RWPE2 (cell line): ENCODE measurements at regions not wholly inside any gene's neighbourhood (a gene's known extent, or its start where the extent isn't known, plus 50 kb on each side); places are given as distances from the start of the nearest gene placed in this dataset.
A peak's percentile ranks its signal among the peaks of the same experiment; 100 is the strongest.

ENCODE experiments used
- ATAC-seq: fragments of 200-7000 bp; cut with Tn5 transposase; 3 replicates; pipeline ENCODE4 v1.9.1; 2021; ENCODE audit warnings: low read depth
- DNase-seq: peaks from one replicate; pipeline ENCODE4 v3.0.0-alpha.2; 2020; ENCODE audit warnings: low spot score
- H3K27ac ChIP-seq: fragments of 450-650 bp; 2 replicates; pipeline ENCODE4 v1.5.1; 2017; ENCODE audit warnings: mild to moderate bottlenecking; ENCODE audit not compliant: poor library complexity, severe bottlenecking
- H3K27me3 ChIP-seq: fragments of 250-450 bp; sonication (Bioruptor Pico); 2 replicates; pipeline ENCODE4 v1.5.1; 2021; ENCODE audit warnings: mild to moderate bottlenecking, moderate library complexity; ENCODE audit not compliant: insufficient read depth, poor library complexity, severe bottlenecking
- H3K36me3 ChIP-seq: fragments of 250-450 bp; sonication (Bioruptor Pico); 2 replicates; pipeline ENCODE4 v1.5.1; 2020; ENCODE audit warnings: low read depth, mild to moderate bottlenecking, moderate library complexity
- H3K4me1 ChIP-seq: fragments of 250-450 bp; sonication (Bioruptor Pico); 2 replicates; pipeline ENCODE4 v1.5.1; 2021; ENCODE audit warnings: mild to moderate bottlenecking, moderate library complexity; ENCODE audit not compliant: insufficient read depth, poor library complexity, severe bottlenecking
- H3K4me3 ChIP-seq: fragments of 250-450 bp; sonication (Bioruptor Pico); 2 replicates; pipeline ENCODE4 v1.5.1; 2021; ENCODE audit warnings: mild to moderate bottlenecking, moderate library complexity; ENCODE audit not compliant: severe bottlenecking
- H3K9me3 ChIP-seq: fragments of 250-450 bp; sonication (Bioruptor Pico); 2 replicates; pipeline ENCODE4 v1.5.1; 2021; ENCODE audit warnings: mild to moderate bottlenecking, moderate library complexity; ENCODE audit not compliant: severe bottlenecking
- CTCF ChIP-seq: fragments of 450-650 bp; IDR thresholded peaks from one replicate; pipeline ENCODE4 v1.5.1; 2017; ENCODE audit warnings: mild to moderate bottlenecking, moderate library complexity; ENCODE audit not compliant: poor library complexity, severe bottlenecking

GRCh38 chrX:63934160-63934559 lies 149.1 kb upstream of the ARHGEF9 start:
- no peak for ATAC-seq
- Histone ChIP-seq H3K27me3 (no peaks in the 10 kb centered on the region), H3K4me1 (no peaks in the 10 kb centered on the region), H3K9me3 (no peaks in the 10 kb centered on the region), H3K27ac (no peak overlapping the region), H3K36me3 (no peaks in the 10 kb centered on the region), H3K4me3 (no peak overlapping the region)
- no peak for DNase-seq
- TF ChIP-seq CTCF: no peak

GRCh38 chrX:63932907-63933306 lies 147.9 kb upstream of the ARHGEF9 start:
- Histone ChIP-seq H3K4me1 (no peaks in the 10 kb centered on the region), H3K27ac (no peak overlapping the region), H3K9me3 (no peaks in the 10 kb centered on the region), H3K36me3 (no peaks in the 10 kb centered on the region), H3K27me3 (no peaks in the 10 kb centered on the region), H3K4me3 (no peak overlapping the region)
- DNase-seq (no peak), ATAC-seq (no peak)
- TF ChIP-seq CTCF: no peak

GRCh38 chrX:63932006-63932405 lies 147.0 kb upstream of the ARHGEF9 start:
- H3K4me3 ChIP-seq: no peak overlapping the region
- no peak for DNase-seq
- no peaks in the 10 kb centered on the region for H3K9me3 ChIP-seq
- no peak for TF ChIP-seq CTCF
- H3K27ac ChIP-seq: no peak overlapping the region
- no peak for ATAC-seq
- no peaks in the 10 kb centered on the region for H3K36me3 ChIP-seq
- no peaks in the 10 kb centered on the region for H3K4me1 ChIP-seq
- no peaks in the 10 kb centered on the region for H3K27me3 ChIP-seq

GRCh38 chrX:63930140-63930539 lies 145.1 kb upstream of the ARHGEF9 start:
- DNase-seq (no peak), ATAC-seq (no peak)
- no peaks in the 10 kb centered on the region for H3K27me3 ChIP-seq
- TF ChIP-seq CTCF: peak; percentile 33
- no peaks in the 10 kb centered on the region for H3K9me3 ChIP-seq
- no peak overlapping the region for H3K27ac ChIP-seq
- no peaks in the 10 kb centered on the region for H3K36me3 ChIP-seq
- no peaks in the 10 kb centered on the region for H3K4me1 ChIP-seq
- no peak overlapping the region for H3K4me3 ChIP-seq

- ATAC-seq (no peak), DNase-seq (no peak)
- Histone ChIP-seq H3K27me3 (no peaks in the 10 kb centered on the region), H3K36me3 (no peaks in the 10 kb centered on the region), H3K27ac (no peak overlapping the region), H3K4me1 (no peaks in the 10 kb centered on the region), H3K9me3 (no peaks in the 10 kb centered on the region), H3K4me3 (no peak overlapping the region)
- TF ChIP-seq CTCF: no peak
These were observed 144.6 kb upstream of the ARHGEF9 start for GRCh38 chrX:63929608-63930007.
